GM04503 (cell line): ENCODE measurements at regions not wholly inside any gene's neighbourhood (a gene's known extent, or its start where the extent isn't known, plus 50 kb on each side); places are given as distances from the start of the nearest gene placed in this dataset.

Experiments
- DNase-seq: peaks from one replicate; pipeline ENCODE4 v3.0.0-alpha.2; 2012; ENCODE audit warnings: low read depth

DNA sequence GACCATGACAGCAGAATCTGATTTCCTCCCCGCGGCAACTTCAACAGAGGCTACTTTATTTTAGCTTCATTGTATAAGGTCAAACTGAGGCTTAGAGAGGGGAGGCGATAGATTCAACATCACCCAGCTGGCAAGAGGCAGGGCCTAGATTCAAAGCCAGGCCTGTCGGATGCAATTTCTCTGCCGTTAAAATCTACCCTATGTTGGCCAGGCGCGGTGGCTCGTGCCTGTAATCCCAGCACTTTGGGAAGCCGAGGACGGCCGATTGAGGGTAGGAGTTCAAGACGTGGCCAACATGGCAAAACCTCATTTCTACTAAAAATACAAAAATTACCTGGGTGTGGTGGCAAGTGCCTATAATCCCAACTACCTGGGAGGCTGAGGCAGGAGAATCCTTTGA, 182.2 kb downstream of the BCOR start:
- no peak for DNase-seq

DNA sequence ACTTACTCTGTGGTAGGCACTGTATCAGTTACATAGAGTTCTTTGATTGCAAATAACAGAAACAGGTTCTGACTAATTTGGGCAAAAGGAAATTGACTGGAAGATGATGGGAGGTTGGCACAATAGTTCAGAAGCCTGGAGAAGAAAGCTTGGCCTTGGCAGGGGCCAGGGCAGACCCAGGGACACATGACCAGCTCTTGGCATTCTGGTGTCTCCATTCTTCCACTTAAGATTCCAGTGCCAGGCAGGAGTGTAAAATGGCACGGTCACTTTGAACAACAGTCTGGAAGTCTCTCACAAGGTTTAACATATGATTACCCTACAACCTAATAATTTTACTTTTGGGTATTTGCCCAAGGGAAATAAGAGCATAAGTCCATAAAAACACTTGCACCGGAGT, 175.9 kb downstream of the BCOR start:
- DNase-seq = no peak

DNA sequence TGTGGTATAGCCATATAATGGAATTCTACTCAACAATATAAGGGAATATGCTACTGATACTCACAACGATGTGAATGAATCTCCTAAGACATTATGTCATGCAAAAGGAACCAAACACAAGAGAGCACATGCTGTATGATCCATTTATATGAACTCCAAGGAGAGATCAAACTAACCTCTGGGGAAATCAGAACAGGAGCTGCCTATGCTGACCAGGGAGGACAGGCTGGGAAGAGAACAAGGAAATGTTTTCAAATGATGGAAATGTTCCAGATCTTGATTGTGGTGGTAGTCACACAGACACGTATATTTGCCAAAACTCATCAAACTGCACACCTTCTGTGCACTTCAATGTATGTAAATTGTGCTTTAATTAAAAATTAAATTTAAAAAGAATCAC, 175.3 kb downstream of the BCOR start:
- DNase-seq = no peak

DNA sequence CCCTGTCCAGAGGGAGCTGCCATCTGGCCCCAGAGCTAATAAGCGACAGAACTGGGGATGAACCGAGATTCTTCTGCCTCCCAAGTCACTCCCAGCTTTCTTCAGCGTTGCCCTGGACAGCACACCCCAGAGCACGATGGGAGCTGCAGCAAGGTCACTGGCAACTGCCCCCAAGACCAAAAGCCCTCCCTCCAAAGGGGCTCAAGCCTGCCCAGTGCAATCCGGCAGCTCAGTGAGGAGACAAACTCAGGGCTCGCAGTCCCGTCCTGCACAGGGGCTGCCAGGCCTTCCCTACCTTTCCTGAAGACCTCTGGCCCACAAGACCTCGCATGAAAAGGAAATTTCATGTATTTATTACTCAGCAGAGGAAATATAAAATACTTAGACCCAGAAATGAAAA, 174.8 kb downstream of the BCOR start:
- DNase-seq = no peak

DNA sequence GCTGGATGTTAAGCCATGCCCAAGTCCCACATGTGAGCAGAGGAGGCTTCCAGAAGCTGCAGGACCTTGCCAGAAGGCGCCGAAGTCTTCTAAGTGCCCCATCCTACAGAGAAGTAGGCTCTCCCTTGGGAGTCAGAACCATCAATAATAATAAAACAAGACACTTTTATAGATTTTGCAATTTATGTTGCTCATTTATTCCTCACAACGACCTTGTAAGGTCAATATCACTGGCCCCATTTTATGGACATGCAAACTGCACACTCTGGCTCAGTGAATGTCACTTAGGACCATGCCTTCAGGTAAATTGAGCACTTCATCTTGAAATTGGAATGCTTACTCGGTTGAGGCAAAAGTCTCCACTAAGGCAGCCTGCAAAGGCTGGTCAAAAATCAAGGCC, 170.4 kb downstream of the BCOR start:
- no peak for DNase-seq

DNA sequence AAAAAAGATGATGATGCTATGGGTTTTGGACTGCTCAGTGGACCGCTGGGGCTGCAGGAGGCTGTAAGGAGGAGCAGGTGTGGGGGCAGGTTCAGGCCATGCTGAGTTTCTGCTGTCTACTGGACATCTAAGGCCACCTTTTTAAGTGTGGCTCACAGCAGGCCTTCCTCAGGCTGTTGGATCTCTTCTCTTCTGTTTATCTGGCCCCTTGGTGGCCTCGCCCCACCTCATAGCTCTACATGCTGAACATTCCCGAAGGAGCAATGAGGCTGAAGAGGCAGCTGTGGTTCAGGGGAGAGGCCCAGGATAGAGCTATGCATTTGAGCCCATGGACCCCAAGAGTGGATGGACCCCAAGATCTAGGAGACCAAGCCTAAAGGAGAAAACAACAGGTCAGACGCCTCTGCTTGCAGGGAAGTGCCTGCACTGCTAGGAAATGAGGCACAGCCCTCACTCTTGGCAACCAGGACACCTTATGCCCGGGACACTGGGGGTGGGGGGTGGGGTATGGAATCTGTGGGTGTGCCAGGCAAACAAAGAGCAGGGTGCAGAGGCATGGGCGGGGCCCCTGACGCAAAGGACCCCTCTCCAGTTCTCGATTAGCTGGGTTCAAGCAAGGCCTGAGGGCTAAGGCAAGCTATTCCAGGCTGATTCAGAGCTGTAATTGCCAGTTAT, 168.9 kb downstream of the BCOR start:
- DNase-seq = no peak

DNA sequence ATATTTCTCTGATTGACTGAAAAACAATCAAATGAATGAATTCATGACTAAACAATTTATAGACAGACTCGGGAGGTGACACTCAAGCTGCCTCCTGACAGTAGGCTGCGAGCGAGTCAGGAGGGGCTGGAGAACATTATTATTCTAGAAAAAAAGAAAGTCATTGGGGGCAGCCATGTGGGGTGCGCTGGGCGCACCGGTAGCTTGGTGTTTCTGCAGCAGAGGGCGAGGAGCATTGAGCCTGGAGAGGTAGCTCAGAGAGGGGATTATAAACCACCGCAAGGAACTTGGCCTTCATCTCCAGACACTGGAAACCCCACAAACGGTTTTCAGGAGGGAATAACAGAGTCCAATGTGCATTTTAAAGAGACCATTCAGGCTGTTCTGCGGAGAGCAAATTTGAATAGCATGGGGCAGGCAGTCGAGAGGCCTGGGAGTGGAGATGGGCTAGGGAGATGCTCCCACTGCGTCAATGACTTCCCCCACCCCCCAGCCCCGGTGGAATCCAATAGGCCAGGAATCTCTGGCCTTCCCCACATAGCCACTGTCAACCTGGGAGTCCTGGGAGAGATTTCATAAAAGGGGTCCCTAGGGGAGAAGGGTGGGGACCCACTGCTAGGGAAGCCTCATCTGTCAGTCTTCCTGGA, 168.3 kb downstream of the BCOR start:
- no peak for DNase-seq

DNA sequence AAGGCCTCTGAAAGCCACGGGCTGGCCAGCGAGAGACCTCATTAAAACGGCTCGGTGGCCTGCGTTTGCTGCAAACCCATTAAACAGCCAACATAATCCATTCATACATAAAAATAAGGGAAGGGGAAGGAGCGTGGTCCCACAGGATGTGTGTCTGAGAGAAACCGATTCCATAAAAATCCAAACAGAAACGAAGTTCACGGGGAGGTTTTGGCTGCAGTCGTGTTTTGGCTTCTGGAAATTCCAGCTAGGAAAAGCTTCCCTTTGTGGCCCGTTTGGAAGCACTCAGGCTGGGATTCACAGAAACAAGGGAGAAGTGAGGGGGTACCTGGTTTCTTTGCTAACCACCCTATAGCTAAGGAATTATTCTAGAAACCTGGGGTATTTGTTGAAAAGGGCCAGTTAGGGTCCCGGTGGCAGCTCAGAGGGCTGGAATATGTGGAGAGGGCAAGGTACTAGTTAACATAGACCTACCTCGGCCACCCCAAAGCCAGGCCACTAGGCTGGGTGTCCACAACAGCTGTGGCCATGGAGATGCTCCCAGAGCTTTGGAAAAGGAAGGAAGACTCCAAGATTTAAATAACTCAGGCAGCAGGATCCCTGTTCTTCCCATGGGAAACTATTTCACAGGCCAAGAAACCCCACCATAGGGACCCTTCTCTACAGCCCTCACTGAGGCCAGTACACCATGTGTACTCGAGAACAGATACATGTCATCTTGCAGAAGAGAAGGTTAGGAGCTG, 166.8 kb downstream of the BCOR start:
- no peak for DNase-seq

DNA sequence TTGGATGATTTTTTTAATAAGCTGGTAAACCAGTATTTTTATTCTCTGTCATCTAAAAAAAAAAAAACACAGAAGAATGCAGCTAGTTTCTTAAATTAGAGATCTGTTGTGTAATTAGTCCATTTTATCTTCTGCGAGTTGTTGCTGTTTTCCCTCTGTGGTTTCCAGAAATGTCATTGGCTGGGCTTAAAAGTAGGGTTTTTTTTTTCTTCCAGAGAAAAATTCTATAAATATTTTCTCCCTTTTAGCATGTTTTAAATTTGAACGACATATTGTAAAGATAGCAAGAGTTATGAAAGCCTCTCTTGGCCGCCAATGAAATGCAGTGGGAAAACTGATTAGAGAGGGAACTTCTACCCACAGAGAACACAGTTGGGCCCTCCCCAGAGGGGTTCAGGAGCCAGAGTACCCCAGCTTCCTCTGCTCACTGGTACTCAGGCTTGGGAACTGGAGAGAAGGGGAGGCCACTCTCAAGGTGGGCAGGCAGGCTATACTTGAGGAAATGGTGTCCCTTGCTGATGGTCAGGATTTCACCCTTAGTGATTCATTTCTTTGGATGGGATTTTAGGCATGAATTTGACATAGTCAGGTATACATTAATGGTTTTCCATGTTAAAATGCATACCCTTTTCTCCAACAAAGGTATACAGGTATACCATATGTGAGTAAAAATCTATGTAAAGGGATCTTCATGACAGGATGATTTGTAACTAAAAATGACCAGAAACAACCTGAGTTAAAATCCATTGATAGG, 166.1 kb downstream of the BCOR start:
- no peak for DNase-seq

DNA sequence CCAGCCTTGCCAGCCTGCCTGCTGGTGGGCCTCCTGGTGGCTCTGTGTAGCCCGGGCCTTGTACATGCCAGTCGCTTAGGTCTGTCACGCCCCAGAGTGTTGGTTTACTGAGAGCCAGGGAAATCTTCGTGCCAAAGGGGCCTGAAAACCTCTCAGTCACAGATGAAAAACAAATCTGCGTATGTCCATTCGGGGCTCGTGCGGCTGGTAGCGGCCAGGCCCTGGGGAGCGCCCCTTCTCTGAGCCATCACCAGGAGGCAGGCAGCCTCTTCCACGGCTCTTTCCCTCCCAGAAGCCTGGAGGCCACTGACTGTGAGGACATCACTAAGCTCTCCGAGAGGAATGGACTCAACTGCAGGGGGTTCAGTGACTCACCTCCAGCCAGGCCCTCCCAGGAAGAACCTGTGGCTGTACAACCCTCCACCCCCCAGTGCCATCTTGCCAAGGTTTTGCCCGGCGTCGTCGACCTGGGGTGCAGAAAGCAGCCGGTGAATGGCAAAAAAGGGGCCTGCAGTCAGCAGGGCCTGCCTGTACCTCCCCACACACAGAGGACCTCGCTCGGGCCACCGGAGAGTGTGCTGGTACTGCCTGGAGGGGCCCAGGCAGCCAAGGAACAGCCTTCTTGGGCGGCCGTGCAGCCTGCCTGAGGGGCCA, 162.2 kb downstream of the BCOR start:
- no peak for DNase-seq

DNA sequence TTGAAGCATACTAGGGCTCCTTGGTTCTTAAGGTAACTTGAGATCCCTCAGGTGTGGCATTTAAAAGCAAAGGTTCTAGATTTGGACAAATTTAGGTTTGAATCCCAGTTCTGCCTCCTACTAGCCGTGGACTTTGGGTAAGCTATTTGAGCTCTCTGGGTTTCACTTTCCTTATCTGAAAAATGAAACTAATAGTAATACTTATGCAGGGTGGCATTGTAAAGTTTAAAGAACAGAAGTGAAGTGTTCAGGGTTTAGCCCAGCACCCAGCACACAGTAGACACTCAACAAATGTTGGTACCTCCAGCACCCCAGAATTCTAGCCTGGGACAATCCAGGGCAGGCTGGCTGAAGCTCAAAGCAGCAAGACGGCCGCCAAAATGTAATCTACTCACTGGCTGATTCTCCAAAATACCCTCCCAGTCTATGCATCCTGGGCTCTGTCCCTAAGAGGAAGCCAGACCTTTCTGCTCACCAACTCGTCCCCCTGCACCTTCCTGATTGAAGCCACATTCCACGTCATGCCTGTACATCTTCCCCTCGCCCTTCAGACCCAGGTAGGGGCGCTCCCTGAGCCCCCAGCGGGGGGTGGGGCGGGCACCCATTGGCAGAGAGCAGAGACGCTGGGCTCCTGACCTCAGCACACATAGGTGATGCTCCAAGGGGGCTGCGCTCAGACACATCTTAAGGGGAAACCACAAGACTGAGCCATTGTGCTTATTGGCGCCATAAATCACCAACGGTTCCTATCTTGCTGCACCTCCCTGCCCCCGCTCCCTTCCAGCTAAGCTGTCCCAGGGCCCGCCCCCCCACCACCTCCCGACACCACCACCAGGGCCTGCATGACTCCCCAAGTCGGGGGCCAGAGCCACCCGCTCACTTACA, 160.6 kb downstream of the BCOR start:
- DNase-seq = no peak

DNA sequence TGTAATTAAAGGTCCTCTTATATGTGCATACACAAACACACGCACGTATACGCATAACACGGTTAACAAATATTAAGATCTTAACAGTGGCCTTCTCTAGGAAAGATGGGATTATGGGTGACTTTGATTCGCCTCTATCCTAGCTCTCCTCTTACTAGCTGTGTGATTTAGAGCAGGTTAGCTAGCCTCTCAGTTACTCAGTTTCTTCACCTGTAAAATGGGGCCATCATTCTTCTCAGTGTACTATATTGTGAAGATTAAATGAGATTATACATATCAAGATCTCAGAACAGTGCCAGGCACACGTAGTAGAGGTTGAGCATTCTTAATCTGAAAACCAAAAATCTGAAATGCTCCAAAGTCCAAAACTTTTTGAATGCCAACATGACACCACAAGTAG, 159.3 kb downstream of the BCOR start:
- DNase-seq = no peak

DNA sequence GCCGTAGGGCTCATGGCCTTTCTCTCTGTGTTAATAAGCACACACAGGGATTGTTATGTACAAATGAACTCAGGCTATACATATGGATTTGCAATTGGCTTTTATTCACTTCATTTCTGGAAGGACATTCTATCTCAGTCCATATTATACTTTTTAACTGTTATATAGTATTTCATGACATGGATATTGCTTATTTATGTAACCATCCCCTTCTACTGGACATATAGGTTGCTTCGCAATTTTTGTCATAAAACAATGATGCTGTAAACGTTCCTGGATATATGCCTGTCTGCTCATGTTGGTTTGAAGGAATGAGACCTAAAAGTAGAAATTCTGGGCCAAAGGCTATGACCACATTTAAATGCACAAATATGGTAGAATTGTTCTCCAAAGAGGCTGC, 158.1 kb downstream of the BCOR start:
- DNase-seq = no peak

DNA sequence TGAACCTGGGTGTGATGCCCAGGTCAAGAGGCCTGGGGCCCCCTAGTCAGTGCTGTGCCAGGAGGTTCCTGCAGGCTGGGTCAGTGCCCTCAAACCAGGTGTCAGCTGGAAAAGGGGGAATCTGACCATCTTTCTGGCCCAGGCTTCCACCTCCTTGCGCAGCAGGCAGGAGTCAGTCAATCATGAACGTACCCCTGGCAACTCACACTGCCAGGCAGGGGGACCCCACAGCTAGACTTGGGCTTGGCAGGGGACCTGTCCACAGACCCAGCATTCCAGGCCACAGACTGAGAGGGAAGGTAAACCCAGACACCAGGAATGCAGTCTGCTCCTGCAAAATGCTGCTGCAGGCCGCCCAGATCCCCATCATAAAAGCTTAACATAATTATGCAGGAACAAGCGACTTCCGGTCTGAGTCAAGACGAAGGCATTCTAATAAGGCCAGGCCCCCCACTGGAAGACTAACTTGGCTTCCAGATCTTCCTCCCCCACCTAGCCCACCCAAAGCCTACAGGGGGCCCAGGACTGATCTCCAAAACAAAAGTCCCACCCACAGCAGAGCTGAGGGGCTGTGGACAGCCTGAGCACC, 156.3 kb downstream of the BCOR start:
- no peak for DNase-seq

DNA sequence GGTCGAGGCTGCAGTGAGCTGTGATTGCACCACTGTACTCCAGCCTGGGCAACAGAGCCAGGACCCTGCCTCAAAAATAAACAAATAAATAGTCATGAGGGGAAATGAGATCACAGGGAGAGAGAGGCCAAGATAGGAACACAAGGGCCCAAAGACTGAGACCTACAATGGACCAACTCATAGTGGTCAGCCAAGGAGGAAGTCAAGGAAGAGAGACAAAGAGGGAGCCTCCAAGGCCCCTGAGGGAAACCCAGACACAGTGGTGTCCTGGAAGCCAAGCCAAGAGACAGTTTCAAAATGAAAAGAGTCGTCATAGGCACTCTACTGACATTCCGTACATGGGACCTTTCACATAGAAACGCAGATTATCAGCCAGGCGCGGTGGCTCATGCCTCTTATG, 153.3 kb downstream of the BCOR start:
- no peak for DNase-seq

DNA sequence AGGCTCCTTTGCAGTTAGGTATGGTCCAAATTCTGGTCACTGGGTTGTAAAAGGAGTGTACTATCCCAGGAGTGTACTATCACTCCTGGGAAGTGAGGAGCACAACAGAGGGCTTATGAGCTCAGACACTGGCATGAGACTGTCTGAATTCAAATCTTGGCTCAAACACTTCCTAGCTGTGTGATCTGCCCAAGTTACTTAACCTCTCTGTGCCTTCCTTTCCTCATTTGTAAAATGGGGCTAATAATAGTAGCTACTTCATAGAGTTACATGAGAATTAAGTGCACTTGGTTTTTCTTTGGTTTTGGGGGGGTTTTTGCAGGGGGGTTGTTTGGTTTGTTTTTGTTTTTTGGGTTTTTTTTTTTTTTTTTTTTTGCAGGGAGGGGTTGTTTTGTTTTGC, 152.0 kb downstream of the BCOR start:
- no peak for DNase-seq

DNA sequence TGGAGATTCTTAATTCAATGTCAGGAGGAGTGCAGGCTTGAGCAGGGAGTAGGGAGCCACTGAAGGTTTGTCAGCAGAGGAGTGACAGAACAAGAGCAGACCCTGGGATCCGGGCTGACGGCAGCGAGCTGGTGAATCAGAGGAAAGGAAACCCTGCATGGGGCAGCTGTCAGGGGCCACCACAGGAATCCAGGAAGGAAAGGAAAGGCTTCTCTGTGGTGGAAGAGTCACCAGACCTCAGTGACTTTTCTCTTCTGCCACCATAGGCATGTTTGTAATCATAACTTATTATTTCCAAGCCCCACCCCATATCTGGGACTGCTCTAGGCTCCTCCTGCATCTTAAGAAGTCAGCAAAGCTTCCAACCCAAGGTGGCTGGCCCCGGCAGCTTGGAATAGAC, 150.9 kb downstream of the BCOR start:
- DNase-seq = peak; percentile 48

DNA sequence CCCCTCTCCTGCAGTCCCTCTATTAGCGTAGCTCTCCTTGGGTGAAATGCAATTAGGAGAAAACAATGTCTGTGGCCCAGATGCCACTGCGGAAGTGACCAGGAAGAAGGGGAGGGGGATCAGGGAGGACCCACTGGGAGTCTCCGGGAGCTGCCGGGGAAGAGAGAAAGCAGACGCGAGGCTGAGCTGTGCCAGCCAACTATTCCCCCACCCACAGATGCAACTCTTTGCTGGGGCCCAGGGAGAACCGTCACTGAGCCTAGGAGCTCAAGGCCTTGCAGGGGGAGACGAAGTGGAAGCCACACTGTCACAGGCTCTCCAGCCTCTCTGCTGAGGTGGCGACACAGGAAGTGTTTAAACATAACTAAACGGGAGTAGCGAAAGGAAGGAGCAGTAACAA, 149.2 kb downstream of the BCOR start:
- no peak for DNase-seq

DNA sequence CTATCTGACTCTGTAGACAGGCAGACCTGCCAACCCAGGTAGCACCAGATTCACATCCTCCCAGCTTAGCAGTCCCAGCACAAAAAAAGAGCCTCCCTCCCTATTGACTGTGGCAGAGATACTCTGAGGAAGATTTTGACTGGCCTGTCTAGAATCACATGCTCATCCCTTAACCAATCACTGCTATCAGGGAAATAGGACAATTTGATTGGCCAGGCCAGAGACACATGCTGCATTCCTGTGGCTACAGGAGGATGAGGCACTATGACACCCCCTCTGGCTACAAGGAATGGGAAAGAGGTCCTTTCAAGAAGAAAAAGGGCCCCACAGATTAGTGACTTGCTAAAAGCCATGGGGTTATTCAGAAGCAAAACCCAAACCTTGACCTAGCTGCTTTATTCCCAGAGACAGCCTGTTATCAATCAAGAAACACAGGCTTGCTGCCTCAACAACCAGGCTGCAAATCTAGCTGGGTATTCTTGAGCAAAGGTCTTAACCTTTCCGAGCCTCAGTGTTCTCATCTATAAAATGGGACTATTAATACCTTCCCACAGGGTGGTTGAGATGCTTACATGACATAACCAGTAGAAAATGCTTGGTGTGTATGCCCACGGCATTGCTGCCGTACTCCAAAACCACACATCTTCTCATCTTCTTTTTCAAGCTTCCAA, 147.6 kb downstream of the BCOR start:
- DNase-seq = no peak

DNA sequence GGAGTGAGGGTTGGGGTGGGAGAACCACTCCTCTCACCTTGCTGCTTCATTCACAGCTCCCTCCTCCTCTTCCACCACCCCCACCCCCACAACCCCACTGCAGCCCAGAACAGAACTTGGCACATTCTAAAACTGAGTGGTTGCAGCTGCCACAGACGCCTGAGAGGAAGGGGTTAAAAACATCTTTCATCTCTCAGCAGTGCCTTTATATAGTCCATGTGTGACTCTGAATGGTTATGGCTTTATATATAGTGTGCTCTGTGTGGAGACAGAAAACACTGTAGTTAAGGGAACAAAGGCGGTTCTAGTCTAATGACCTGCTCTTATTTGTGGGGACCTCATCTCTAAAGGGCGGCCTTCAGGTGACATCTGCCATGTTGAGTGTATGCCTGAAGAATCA, 144.8 kb downstream of the BCOR start:
- DNase-seq = no peak
